ENCODE measurements at regions not wholly inside any gene's neighbourhood (a gene's known extent, or its start where the extent isn't known, plus 50 kb on each side); places are given as distances from the start of the nearest gene placed in this dataset.

- H3K4me2 ChIP-seq (ENCODE audit: insufficient read depth, low read length) = no peak overlapping the region
- TF ChIP-seq EZH2 (IDR thresholded peaks at IDR 0.05; ENCODE audit: borderline replicate concordance, low read depth, low read length, severe bottlenecking) (no peak), CTCF (IDR thresholded peaks at IDR 0.05; ENCODE audit: borderline replicate concordance, extremely low read depth, low read length, poor library complexity, severe bottlenecking) (no peak)
- H3K4me3 ChIP-seq (ENCODE audit: low read depth in 1 of 2, low read length in 2 of 2) = no peak overlapping the region
- H3K27ac ChIP-seq (ENCODE audit: low read length) = no peak overlapping the region
- no peaks in the 10 kb centered on the region for H3K79me2 ChIP-seq (ENCODE audit: insufficient read depth, low read length)
- no peak overlapping the region for H2AFZ ChIP-seq (ENCODE audit: low read depth, low read length)
- no peaks in the 10 kb centered on the region for H3K27me3 ChIP-seq (ENCODE audit: insufficient read depth, low read length, poor library complexity)
- no peaks in the 10 kb centered on the region for H3K9me3 ChIP-seq (ENCODE audit: insufficient read depth, low read length, severe bottlenecking)
- DNase-seq (no peak), ATAC-seq (ENCODE audit: insufficient read depth, low read depth) (no peak)
- H3K36me3 ChIP-seq (ENCODE audit: insufficient read depth, low read length) = no peaks in the 10 kb centered on the region
- H3K9ac ChIP-seq (ENCODE audit: low read depth, low read length) = no peak overlapping the region
- H3K4me1 ChIP-seq (ENCODE audit: insufficient read depth, low read length) = no peaks in the 10 kb centered on the region
- H4K20me1 ChIP-seq (ENCODE audit: insufficient read depth, low read length) = no peaks in the 10 kb centered on the region
Measured at GRCh38 chr11:109371444-109372176, 50.4 kb upstream of the C11orf87 start.
